Liver (tissue), 8 donors: ENCODE measurements at regions not wholly inside any gene's neighbourhood (a gene's known extent, or its start where the extent isn't known, plus 50 kb on each side); places are given as distances from the start of the nearest gene placed in this dataset.

ENCODE experiments used
- DNase-seq: peaks from one replicate; pipeline ENCODE4 v3.0.0-alpha.2; 2017; ENCODE audit warnings: low spot score
- H3K27ac ChIP-seq, 2 donors: one replicate each; pipeline ENCODE4 v1.7.0; 2013; ENCODE audit warnings: inconsistent platforms in 2 of 2, low read length in 2 of 2, control low read depth in 1 of 2, low read depth in 1 of 2, mild to moderate bottlenecking in 1 of 2
- H3K27me3 ChIP-seq, 4 donors: one replicate each; pipeline versions ENCODE4 v1.6.1 to v1.7.0; 2013; ENCODE audit warnings: low read length in 3 of 4, inconsistent platforms in 1 of 4, mild to moderate bottlenecking in 1 of 4, moderate library complexity in 1 of 4; ENCODE audit not compliant: control insufficient read depth in 4 of 4, insufficient read depth in 4 of 4
- H3K36me3 ChIP-seq, 4 donors: one replicate each; pipeline versions ENCODE4 v1.6.1 to v1.7.0; 2013; ENCODE audit warnings: low read length in 3 of 4, mild to moderate bottlenecking in 3 of 4, low read depth in 1 of 4, moderate library complexity in 1 of 4; ENCODE audit not compliant: control insufficient read depth in 4 of 4, insufficient read depth in 3 of 4
- H3K4me1 ChIP-seq, 4 donors: one replicate each; pipeline versions ENCODE4 v1.6.1 to v1.7.0; 2013; ENCODE audit warnings: low read length in 3 of 4, mild to moderate bottlenecking in 3 of 4, moderate library complexity in 1 of 4; ENCODE audit not compliant: control insufficient read depth in 4 of 4, insufficient read depth in 4 of 4
- H3K4me3 ChIP-seq, 3 donors: one replicate each; pipeline versions ENCODE4 v1.6.1 to v1.7.0; 2013; ENCODE audit warnings: low read length in 3 of 3, control low read depth in 1 of 3, low read depth in 1 of 3, mild to moderate bottlenecking in 1 of 3
- H3K9ac ChIP-seq, 2 donors: one replicate each; pipeline ENCODE4 v1.7.0; 2013; ENCODE audit warnings: low read length in 2 of 2, mild to moderate bottlenecking in 2 of 2, moderate library complexity in 2 of 2, control low read depth in 1 of 2, low read depth in 1 of 2
- H3K9me3 ChIP-seq, 4 donors: one replicate each; pipeline versions ENCODE4 v1.6.1 to v1.7.0; 2013; ENCODE audit warnings: low read length in 3 of 4; ENCODE audit not compliant: control insufficient read depth in 4 of 4
- CTCF ChIP-seq: fragments of 150-350 bp; IDR thresholded peaks from 2 replicates; pipeline ENCODE4 v1.5.1; 2017; ENCODE audit warnings: improper control_type of control experiment, low read depth, low read length; ENCODE audit not compliant: missing input control
- EGR1 ChIP-seq, 2 donors: IDR thresholded peaks; 2 replicates each; pipeline ENCODE4 v1.6.1; 2016 to 2018; ENCODE audit warnings: antibody characterized with exemption in 2 of 2, low read depth in 2 of 2
- FOXA1 ChIP-seq: IDR thresholded peaks from 2 replicates; pipeline ENCODE4 v1.6.1; 2016; ENCODE audit warnings: antibody characterized with exemption
- FOXA2 ChIP-seq: IDR thresholded peaks from 2 replicates; pipeline ENCODE4 v1.6.1; 2016; ENCODE audit warnings: antibody characterized with exemption
- GABPA ChIP-seq, 2 donors: IDR thresholded peaks in 1 of 2; conservative IDR thresholded peaks in 1 of 2; 2 replicates each; pipeline ENCODE4 v1.6.1; 2016; ENCODE audit warnings: antibody characterized with exemption in 2 of 2, mild to moderate bottlenecking in 1 of 2, moderate library complexity in 1 of 2
- HNF4A ChIP-seq, 2 donors: conservative IDR thresholded peaks; 2 replicates each; pipeline ENCODE4 v1.6.1; 2016; ENCODE audit warnings: antibody characterized with exemption in 2 of 2, mild to moderate bottlenecking in 2 of 2
- HNF4G ChIP-seq: IDR thresholded peaks from 2 replicates; pipeline ENCODE4 v1.6.1; 2016; ENCODE audit warnings: antibody characterized with exemption
- JUND ChIP-seq, 2 donors: IDR thresholded peaks; 2 replicates each; pipeline ENCODE4 v1.6.1; 2016; ENCODE audit warnings: antibody characterized with exemption in 2 of 2
- MAX ChIP-seq: IDR thresholded peaks from 2 replicates; pipeline ENCODE4 v1.6.1; 2016; ENCODE audit warnings: antibody characterized with exemption
- NR2F2 ChIP-seq: IDR thresholded peaks from 2 replicates; pipeline ENCODE4 v1.6.1; 2016; ENCODE audit warnings: antibody characterized with exemption
- RAD21 ChIP-seq, 2 donors: IDR thresholded peaks; 2 replicates each; pipeline ENCODE4 v1.6.1; 2016; ENCODE audit warnings: antibody characterized with exemption in 2 of 2, mild to moderate bottlenecking in 2 of 2
- RXRA ChIP-seq, 2 donors: IDR thresholded peaks; 2 replicates each; pipeline ENCODE4 v1.6.1; 2017 to 2018; ENCODE audit warnings: antibody characterized with exemption in 2 of 2, mild to moderate bottlenecking in 1 of 2
- SP1 ChIP-seq: IDR thresholded peaks from 2 replicates; pipeline ENCODE4 v1.6.1; 2018; ENCODE audit warnings: antibody characterized with exemption, mild to moderate bottlenecking
- TAF1 ChIP-seq: conservative IDR thresholded peaks from 2 replicates; pipeline ENCODE4 v1.6.1; 2016; ENCODE audit warnings: antibody characterized with exemption, mild to moderate bottlenecking
- YY1 ChIP-seq: IDR thresholded peaks from 2 replicates; pipeline ENCODE4 v1.6.1; 2016; ENCODE audit warnings: antibody characterized with exemption, mild to moderate bottlenecking
- WGBS: extraction: QIAGEN DNeasy Blood & Tissue Kit; methylation state at CpG from one replicate; pipeline ENCODE4 v1.1.7; 2013; 5-methylcytosine and 5-hydroxymethylcytosine counted together
- TF ChIP-seq, protein P1 (sequence below): IDR thresholded peaks from 2 replicates; pipeline ENCODE4 v1.6.1; 2016; ENCODE audit warnings: antibody characterized with exemption
- TF ChIP-seq, protein P2 (sequence below): IDR thresholded peaks from 2 replicates; pipeline ENCODE4 v1.6.1; 2016; ENCODE audit warnings: antibody characterized with exemption, mild to moderate bottlenecking
- TF ChIP-seq, protein P3 (sequence below): IDR thresholded peaks from 2 replicates; pipeline ENCODE4 v1.6.1; 2016; ENCODE audit warnings: antibody characterized with exemption
- donor health status: healthy.
- donor health status: healthy.
- donor health status: healthy.
- donor health status: healthy.
- donor health status: healthy.

- WGBS = 78% methylated on average over 7 of the region's 7 CpGs
- Histone ChIP-seq H3K27ac (no peak overlapping the region), H3K27me3 (no peaks in the 10 kb centered on the region), H3K4me3 (no peak overlapping the region), H3K36me3 (no peaks in the 10 kb centered on the region), H3K9ac (no peak overlapping the region), H3K9me3 (no peaks in the 10 kb centered on the region), H3K4me1 (no peaks in the 10 kb centered on the region)
- TF ChIP-seq NR2F2 (no peak), GABPA (IDR thresholded peaks at IDR 0.05 in 1 of 2, conservative IDR thresholded peaks at IDR 0.05 in 1 of 2) (no peak), HNF4A (conservative IDR thresholded peaks at IDR 0.05) (no peak), JUND (IDR thresholded peaks at IDR 0.05) (no peak), RXRA (IDR thresholded peaks at IDR 0.05) (no peak), MAX (no peak), EGR1 (IDR thresholded peaks at IDR 0.05; ENCODE audit: low read depth in 2 of 2) (no peak)
- TF ChIP-seq, protein P1, sequence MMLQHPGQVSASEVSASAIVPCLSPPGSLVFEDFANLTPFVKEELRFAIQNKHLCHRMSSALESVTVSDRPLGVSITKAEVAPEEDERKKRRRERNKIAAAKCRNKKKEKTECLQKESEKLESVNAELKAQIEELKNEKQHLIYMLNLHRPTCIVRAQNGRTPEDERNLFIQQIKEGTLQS = no peak
- TF ChIP-seq, protein P2, sequence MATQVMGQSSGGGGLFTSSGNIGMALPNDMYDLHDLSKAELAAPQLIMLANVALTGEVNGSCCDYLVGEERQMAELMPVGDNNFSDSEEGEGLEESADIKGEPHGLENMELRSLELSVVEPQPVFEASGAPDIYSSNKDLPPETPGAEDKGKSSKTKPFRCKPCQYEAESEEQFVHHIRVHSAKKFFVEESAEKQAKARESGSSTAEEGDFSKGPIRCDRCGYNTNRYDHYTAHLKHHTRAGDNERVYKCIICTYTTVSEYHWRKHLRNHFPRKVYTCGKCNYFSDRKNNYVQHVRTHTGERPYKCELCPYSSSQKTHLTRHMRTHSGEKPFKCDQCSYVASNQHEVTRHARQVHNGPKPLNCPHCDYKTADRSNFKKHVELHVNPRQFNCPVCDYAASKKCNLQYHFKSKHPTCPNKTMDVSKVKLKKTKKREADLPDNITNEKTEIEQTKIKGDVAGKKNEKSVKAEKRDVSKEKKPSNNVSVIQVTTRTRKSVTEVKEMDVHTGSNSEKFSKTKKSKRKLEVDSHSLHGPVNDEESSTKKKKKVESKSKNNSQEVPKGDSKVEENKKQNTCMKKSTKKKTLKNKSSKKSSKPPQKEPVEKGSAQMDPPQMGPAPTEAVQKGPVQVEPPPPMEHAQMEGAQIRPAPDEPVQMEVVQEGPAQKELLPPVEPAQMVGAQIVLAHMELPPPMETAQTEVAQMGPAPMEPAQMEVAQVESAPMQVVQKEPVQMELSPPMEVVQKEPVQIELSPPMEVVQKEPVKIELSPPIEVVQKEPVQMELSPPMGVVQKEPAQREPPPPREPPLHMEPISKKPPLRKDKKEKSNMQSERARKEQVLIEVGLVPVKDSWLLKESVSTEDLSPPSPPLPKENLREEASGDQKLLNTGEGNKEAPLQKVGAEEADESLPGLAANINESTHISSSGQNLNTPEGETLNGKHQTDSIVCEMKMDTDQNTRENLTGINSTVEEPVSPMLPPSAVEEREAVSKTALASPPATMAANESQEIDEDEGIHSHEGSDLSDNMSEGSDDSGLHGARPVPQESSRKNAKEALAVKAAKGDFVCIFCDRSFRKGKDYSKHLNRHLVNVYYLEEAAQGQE = no peak
- no peak for DNase-seq
These were observed 572.4 kb downstream of the NR2F1-AS1 start for GRCh38 chr5:93008502-93009207.

- Histone ChIP-seq H3K9me3 (no peaks in the 10 kb centered on the region), H3K4me3 (no peak overlapping the region), H3K36me3 (no peaks in the 10 kb centered on the region), H3K27me3 (no peaks in the 10 kb centered on the region), H3K27ac (no peak overlapping the region), H3K9ac (no peak overlapping the region), H3K4me1 (no peaks in the 10 kb centered on the region)
- no peak for DNase-seq
- TF ChIP-seq, protein P1 = no peak
- TF ChIP-seq, protein P2 = no peak
- TF ChIP-seq RXRA (IDR thresholded peaks at IDR 0.05) (no peak), TAF1 (no peak), RAD21 (IDR thresholded peaks at IDR 0.05) (no peak), HNF4A (conservative IDR thresholded peaks at IDR 0.05) (no peak), FOXA2 (no peak), JUND (IDR thresholded peaks at IDR 0.05) (no peak), YY1 (no peak), MAX (no peak), SP1 (no peak), EGR1 (IDR thresholded peaks at IDR 0.05; ENCODE audit: low read depth in 2 of 2) (no peak), FOXA1 (no peak), NR2F2 (no peak), HNF4G (no peak), CTCF (no peak)
- TF ChIP-seq, protein P3, sequence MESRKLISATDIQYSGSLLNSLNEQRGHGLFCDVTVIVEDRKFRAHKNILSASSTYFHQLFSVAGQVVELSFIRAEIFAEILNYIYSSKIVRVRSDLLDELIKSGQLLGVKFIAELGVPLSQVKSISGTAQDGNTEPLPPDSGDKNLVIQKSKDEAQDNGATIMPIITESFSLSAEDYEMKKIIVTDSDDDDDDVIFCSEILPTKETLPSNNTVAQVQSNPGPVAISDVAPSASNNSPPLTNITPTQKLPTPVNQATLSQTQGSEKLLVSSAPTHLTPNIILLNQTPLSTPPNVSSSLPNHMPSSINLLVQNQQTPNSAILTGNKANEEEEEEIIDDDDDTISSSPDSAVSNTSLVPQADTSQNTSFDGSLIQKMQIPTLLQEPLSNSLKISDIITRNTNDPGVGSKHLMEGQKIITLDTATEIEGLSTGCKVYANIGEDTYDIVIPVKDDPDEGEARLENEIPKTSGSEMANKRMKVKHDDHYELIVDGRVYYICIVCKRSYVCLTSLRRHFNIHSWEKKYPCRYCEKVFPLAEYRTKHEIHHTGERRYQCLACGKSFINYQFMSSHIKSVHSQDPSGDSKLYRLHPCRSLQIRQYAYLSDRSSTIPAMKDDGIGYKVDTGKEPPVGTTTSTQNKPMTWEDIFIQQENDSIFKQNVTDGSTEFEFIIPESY = no peak
- WGBS = 28% methylated on average over 2 of the region's 2 CpGs
These were observed 574.1 kb downstream of the NR2F1-AS1 start for GRCh38 chr5:93006915-93007314.
